Gastrocnemius medialis (tissue), 4 donors: ENCODE measurements at regions not wholly inside any gene's neighbourhood (a gene's known extent, or its start where the extent isn't known, plus 50 kb on each side); places are given as distances from the start of the nearest gene placed in this dataset.

Experiments
- CTCF ChIP-seq, 5 experiments: fragments of 450-650 bp in 3 of 5; fragments of 200-600 bp in 2 of 5; sonication (generic) in 2 of 5; IDR thresholded peaks in 4 of 5; conservative IDR thresholded peaks in 1 of 5; 1 replicate in 4 of 5; 2 replicates in 1 of 5; pipeline ENCODE4 v1.5.1; 2016 to 2019; ENCODE audit warnings: antibody characterized with exemption in 5 of 5, mild to moderate bottlenecking in 3 of 5, moderate library complexity in 3 of 5
- POLR2A ChIP-seq, 2 donors: fragments of 450-650 bp; IDR thresholded peaks; one replicate each; pipeline ENCODE4 v1.6.1; 2017; ENCODE audit warnings: antibody characterized with exemption in 2 of 2, mild to moderate bottlenecking in 2 of 2, moderate library complexity in 2 of 2

- TF ChIP-seq CTCF (IDR thresholded peaks at IDR 0.05 in 4 of 5, conservative IDR thresholded peaks at IDR 0.05 in 1 of 5): no peak
- no peak for TF ChIP-seq POLR2A (IDR thresholded peaks at IDR 0.05)
Observed at GRCh38 chr12:75877763-75878621, 153.6 kb downstream of the PHLDA1 start.
